Adrenal gland (tissue), 9 donors: ENCODE measurements at regions not wholly inside any gene's neighbourhood (a gene's known extent, or its start where the extent isn't known, plus 50 kb on each side); places are given as distances from the start of the nearest gene placed in this dataset.

ENCODE experiments used
- DNase-seq, 7 donors: peaks; one replicate each; pipeline ENCODE4 v3.0.0-alpha.2; 2019 to 2020
- H3K27ac ChIP-seq, 5 donors: fragments of 200-600 bp; sonication (generic) in 4 of 5; 1 replicate in 3 of 5; 2 replicates in 2 of 5; pipeline versions ENCODE4 v1.5.1 to v1.8.0; 2016 to 2020; ENCODE audit warnings: mild to moderate bottlenecking in 1 of 5
- H3K27me3 ChIP-seq: fragments of 200-600 bp; 2 replicates; pipeline ENCODE4 v1.8.0; 2021
- H3K36me3 ChIP-seq, 2 donors: fragments of 200-600 bp; replicated peaks in 1 of 2; 1 replicate in 1 of 2; 2 replicates in 1 of 2; pipeline versions ENCODE4 v1.5.1 to v1.8.0; 2018 to 2022
- H3K4me1 ChIP-seq, 2 donors: fragments of 200-600 bp; replicated peaks in 1 of 2; 1 replicate in 1 of 2; 2 replicates in 1 of 2; pipeline versions ENCODE4 v1.5.1 to v1.8.0; 2018 to 2021
- H3K4me3 ChIP-seq, 4 donors: fragments of 200-600 bp; sonication (generic) in 3 of 4; one replicate each; pipeline ENCODE4 v1.5.1; 2016 to 2018
- H3K9me3 ChIP-seq, 3 donors: fragments of 200-600 bp; sonication (generic) in 1 of 3; replicated peaks in 1 of 3; 1 replicate in 2 of 3; 2 replicates in 1 of 3; pipeline versions ENCODE4 v1.5.1 to v1.8.0; 2016 to 2021
- CTCF ChIP-seq, 6 experiments: fragments of 450-650 bp in 4 of 6; fragments of 200-600 bp in 2 of 6; sonication (generic) in 1 of 6; IDR thresholded peaks; 1 replicate in 5 of 6; 2 replicates in 1 of 6; pipeline versions ENCODE4 v1.5.1 to v1.8.0; 2016 to 2021; ENCODE audit warnings: antibody characterized with exemption in 6 of 6, mild to moderate bottlenecking in 2 of 6, moderate library complexity in 1 of 6
- POLR2A ChIP-seq, 2 donors: fragments of 450-650 bp; IDR thresholded peaks; one replicate each; pipeline ENCODE4 v1.6.1; 2017; ENCODE audit warnings: antibody characterized with exemption in 2 of 2, mild to moderate bottlenecking in 2 of 2, moderate library complexity in 1 of 2
- WGBS, 4 donors: extraction: QIAGEN DNeasy Blood & Tissue Kit in 2 of 4; methylation state at CpG; one replicate each; pipeline versions ENCODE4 v1.1.5 to v1.1.7; 2013 to 2017; 5-methylcytosine and 5-hydroxymethylcytosine counted together
- intact Hi-C, 2 donors: fragments of 100-400 bp; cut with DNase I; formaldehyde crosslinking; loops; one replicate each; pipeline versions ENCODE4 v1.14.1 to v1.15.0; 2022 to 2023
- donor health status: healthy with polysubstance abuse.
- donor health status: Bipolar disorder and iron deficiency.
- donor health status: DM: yes; HTN: yes; CAD: no.
- donor health status: DM: no; HTN: no; CAD: no.
- donor health status: DM: no; HTN: no; CAD: no.

GRCh38 chr2:192741889-192742288, 547.2 kb upstream of the TMEFF2 start:
- Histone ChIP-seq H3K36me3 (no peaks in the 10 kb centered on the region), H3K4me1 (no peaks in the 10 kb centered on the region), H3K27me3 (no peaks in the 10 kb centered on the region), H3K9me3 (no peaks in the 10 kb centered on the region), H3K27ac (no peak overlapping the region), H3K4me3 (no peak overlapping the region)
- intact Hi-C loops: no loop called here
- no peak for DNase-seq
- TF ChIP-seq POLR2A (IDR thresholded peaks at IDR 0.05) (no peak), CTCF (IDR thresholded peaks at IDR 0.05) (no peak)

- H3K36me3 ChIP-seq: no peaks in the 10 kb centered on the region
- WGBS, 4 donors: 59 to 74% (median 68%) methylated on average over 3 of the region's 3 CpGs
Observed at GRCh38 chr2:192735447-192735846, 540.7 kb upstream of the TMEFF2 start.

GRCh38 chr2:192729369-192729768, 534.6 kb upstream of the TMEFF2 start:
- no peak for TF ChIP-seq POLR2A (IDR thresholded peaks at IDR 0.05)
- no peak for TF ChIP-seq CTCF (IDR thresholded peaks at IDR 0.05)
- no peak overlapping the region for H3K27ac ChIP-seq
- DNase-seq: no peak
- H3K4me3 ChIP-seq: no peak overlapping the region
- H3K27me3 ChIP-seq: no peaks in the 10 kb centered on the region
- no peaks in the 10 kb centered on the region for H3K4me1 ChIP-seq
- no peaks in the 10 kb centered on the region for H3K36me3 ChIP-seq
- 83 to 97% (median 87%) methylated on average over 2 of the region's 2 CpGs for WGBS, 4 donors
- H3K9me3 ChIP-seq: no peaks in the 10 kb centered on the region
- intact Hi-C loops: no loop called here

More at GRCh38 chr2:192735447-192735846, 540.7 kb upstream of the TMEFF2 start:
- Histone ChIP-seq H3K4me1 (no peaks in the 10 kb centered on the region), H3K27ac (no peak overlapping the region), H3K4me3 (no peak overlapping the region), H3K9me3 (no peaks in the 10 kb centered on the region), H3K27me3 (no peaks in the 10 kb centered on the region)
- TF ChIP-seq POLR2A (IDR thresholded peaks at IDR 0.05): no peak
- TF ChIP-seq CTCF (IDR thresholded peaks at IDR 0.05): no peak
- intact Hi-C loops: no loop called here
- no peak for DNase-seq

GRCh38 chr2:192725991-192726390, 531.3 kb upstream of the TMEFF2 start:
- intact Hi-C loops: no loop called here

More at GRCh38 chr2:192725991-192726390, 531.3 kb upstream of the TMEFF2 start:
- TF ChIP-seq CTCF (IDR thresholded peaks at IDR 0.05) (no peak), POLR2A (IDR thresholded peaks at IDR 0.05) (no peak)
- no peak for DNase-seq
- H3K36me3 ChIP-seq: no peaks in the 10 kb centered on the region
- no peaks in the 10 kb centered on the region for H3K9me3 ChIP-seq
- H3K27me3 ChIP-seq: no peaks in the 10 kb centered on the region
- H3K4me3 ChIP-seq: no peak overlapping the region
- 61 to 71% (median 62%) methylated on average over 1 of the region's 1 CpG for WGBS, 4 donors
- no peak overlapping the region for H3K27ac ChIP-seq
- H3K4me1 ChIP-seq: no peaks in the 10 kb centered on the region
